Left forelimb (tissue), 1 donor: ENCODE measurements at regions not wholly inside any gene's neighbourhood (a gene's known extent, or its start where the extent isn't known, plus 50 kb on each side); places are given as distances from the start of the nearest gene placed in this dataset.

Source experiments
- DNase-seq: peaks from one replicate; pipeline ENCODE4 v3.0.0-alpha.2; 2018; ENCODE audit warnings: low spot score

DNA sequence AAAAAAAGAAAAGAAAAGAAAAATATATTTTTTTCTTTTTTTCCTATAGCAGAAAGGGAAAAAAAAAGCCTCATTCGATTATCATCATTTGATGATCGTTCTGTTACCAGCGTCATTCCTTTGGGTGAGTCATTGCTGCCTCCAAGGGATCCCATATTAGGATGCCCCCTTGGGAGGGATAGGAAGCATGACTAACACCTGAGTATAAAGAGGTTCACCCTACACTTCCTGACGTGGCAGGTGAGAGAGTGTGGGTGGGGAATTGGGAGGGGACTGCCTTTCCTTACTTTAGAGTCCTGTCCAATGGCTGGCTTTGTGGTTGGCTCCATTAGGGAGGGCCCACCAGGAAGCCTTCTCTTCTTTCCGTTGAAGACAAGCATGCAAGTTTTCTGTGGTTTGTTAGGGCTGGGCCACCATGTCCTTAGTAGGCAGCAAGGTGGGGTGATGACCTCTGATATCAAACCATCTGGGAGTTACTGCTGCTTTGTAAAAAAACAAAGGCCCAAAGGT, 56.1 kb upstream of the FUT8 start:
- no peak for DNase-seq

DNA sequence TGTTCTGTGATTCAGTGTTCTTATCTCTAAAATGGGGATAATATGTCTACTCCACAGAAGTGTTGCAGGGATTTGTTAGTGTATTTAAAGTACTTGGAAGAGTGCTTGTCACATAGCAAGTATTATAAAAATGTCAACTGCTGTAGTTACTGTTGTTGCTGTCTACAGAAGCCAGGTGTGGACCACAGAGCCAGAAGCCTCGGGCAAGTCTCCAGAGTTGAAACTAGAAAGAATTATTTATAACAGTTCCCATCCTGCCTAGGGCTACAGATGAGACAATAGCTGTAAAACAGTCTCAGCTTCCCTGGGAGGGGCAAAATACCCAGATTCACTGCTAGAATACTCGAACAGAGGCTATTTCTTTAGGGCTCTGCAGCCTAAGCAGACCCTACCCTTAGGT, 55.4 kb upstream of the FUT8 start:
- no peak for DNase-seq

DNA sequence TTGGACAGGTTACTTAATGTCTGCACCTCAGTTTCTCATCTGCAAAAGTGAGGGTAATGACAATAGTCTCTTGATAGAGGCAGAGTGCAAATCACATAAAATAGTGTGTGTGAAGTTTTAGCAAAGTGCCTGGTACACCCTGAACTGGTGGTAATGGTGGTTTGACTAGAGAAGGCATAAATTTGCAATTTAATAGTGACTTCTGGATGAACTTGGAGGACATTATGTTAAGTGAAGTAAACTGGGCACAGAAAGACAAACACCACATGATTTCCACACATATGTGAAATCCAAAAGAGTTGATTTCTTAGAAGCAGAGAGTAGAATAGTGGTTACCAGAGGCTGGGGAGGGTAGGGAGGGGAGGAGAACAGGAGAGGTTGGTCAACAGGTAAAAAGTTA, 54.8 kb upstream of the FUT8 start:
- DNase-seq = no peak

DNA sequence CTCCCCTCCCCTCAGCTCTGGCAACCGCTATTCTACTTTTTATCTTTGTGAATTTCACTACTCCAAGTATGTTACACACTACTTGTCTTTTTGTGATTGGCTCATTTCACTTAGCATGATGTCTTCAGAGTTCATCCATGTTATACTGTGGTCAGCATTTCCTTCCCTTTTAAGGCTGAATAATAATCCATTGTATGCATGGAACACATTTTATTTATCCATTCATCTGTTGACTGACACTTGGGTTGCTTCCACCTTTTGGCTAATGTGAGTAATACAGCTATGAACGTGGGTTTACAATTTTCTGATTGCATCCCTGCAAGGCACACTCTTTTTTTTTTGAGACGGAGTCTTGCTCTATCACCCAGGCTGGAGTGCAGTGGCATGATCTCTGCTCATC, 53.0 kb upstream of the FUT8 start:
- no peak for DNase-seq

DNA sequence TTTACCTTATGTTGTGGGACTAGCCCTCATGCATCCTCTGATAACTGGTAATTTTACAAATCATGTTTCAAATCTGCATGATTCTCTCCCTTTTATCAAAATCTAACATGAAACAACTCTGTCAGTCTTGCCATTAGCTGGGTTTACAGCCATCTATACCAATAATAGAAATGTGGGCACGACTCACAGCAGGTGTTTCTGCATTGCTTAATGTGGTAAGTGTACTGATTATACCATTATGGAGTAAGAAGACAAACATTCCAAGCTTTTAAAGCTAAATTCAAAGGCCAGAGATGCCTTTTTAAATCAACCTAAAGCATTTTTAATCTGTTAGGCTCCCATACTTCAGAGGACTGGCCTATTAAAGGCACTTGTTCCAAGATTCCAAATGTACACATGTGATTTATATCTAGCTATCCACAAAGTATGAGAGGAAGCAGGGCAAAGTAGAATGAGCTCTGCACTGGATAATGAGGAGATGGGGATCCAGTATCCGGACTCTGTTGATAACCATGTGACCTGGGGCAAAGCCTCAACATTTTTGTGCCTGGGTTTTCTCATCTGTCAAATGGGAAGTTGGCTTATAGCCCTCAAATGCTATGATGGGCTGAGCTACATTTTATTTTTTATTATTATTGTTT, 52.3 kb upstream of the FUT8 start:
- no peak for DNase-seq

DNA sequence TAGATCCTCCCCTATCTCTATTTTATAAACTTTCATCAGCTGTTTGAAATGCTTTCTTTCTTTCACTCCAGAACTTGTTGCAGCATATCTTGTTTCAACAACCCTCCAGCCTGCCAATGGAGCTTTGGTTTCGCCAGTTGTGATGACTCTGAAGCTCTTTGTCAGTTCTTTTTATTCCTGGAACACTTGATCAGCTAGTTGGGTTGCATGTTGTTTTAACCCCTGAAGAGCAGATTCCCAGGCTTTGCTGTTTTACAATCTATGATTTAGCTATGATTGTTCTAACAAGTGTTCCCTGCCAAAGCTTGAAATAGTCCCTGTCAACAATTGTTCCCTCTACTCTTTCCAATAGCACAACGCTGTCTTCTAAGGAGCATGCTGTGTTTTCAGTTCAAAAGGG, 50.6 kb upstream of the FUT8 start:
- no peak for DNase-seq
